OCI-LY7 (cell line): ENCODE measurements at regions not wholly inside any gene's neighbourhood (a gene's known extent, or its start where the extent isn't known, plus 50 kb on each side); places are given as distances from the start of the nearest gene placed in this dataset.
A peak's percentile ranks its signal among the peaks of the same experiment; 100 is the strongest.

Experiments used
- BruUV-seq: library from RNA; stranded (reverse); fragments of 400-500 nt; replicated peaks from 2 replicates; lab custom pipeline; 2021; lab: Mats Ljungman, UMichigan
- CTCF ChIA-PET: fragments of 300-600 bp; sonication (Branson Sonifier 250); formaldehyde crosslinking; loops from one replicate; lab custom pipeline; 2022; ENCODE audit warnings: antibody characterized with exemption; ENCODE audit not compliant: unreplicated experiment; lab: Charles Lee
- POLR2A ChIA-PET: fragments of 300-600 bp; sonication (Branson Sonifier 250); formaldehyde crosslinking; loops from one replicate; lab custom pipeline; 2022; ENCODE audit warnings: antibody characterized with exemption; lab: Charles Lee
- DNase-seq: peaks from one replicate; pipeline ENCODE4 v3.0.0-alpha.2; 2015; ENCODE audit warnings: low spot score
- H2AFZ ChIP-seq: fragments of 200-600 bp; sonication (generic), shearing (Covaris generic); 2 replicates; pipeline ENCODE4 v1.6.1; 2014; ENCODE audit warnings: mild to moderate bottlenecking, antibody characterized with exemption, low read length, moderate library complexity
- H3K27ac ChIP-seq: fragments of 200-600 bp; sonication (generic); 2 replicates; pipeline ENCODE4 v1.5.1; 2014; ENCODE audit warnings: mixed run types, low read depth, mild to moderate bottlenecking, moderate library complexity, low read length, inconsistent platforms; ENCODE audit not compliant: poor library complexity, severe bottlenecking
- H3K36me3 ChIP-seq: fragments of 200-600 bp; sonication (generic); 2 replicates; pipeline ENCODE4 v1.6.1; 2014; ENCODE audit warnings: mild to moderate bottlenecking, antibody characterized with exemption, low read length, moderate library complexity, mixed read lengths; ENCODE audit not compliant: insufficient read depth
- H3K4me1 ChIP-seq: fragments of 200-600 bp; sonication (generic); 2 replicates; pipeline ENCODE4 v1.5.1; 2014; ENCODE audit warnings: mild to moderate bottlenecking, low read length; ENCODE audit not compliant: insufficient read depth, poor library complexity, severe bottlenecking
- H3K4me2 ChIP-seq: fragments of 200-600 bp; sonication (generic); 2 replicates; pipeline ENCODE4 v1.6.1; 2014; ENCODE audit warnings: mild to moderate bottlenecking, low read length
- H3K4me3 ChIP-seq: fragments of 200-600 bp; sonication (generic); 2 replicates; pipeline ENCODE4 v1.5.1; 2014; ENCODE audit warnings: mild to moderate bottlenecking, low read depth, low read length; ENCODE audit not compliant: poor library complexity, severe bottlenecking
- H3K79me2 ChIP-seq: fragments of 200-600 bp; sonication (generic); 2 replicates; pipeline ENCODE4 v1.6.1; 2016; ENCODE audit warnings: low read depth, mild to moderate bottlenecking, low read length, moderate library complexity, mixed read lengths; ENCODE audit not compliant: insufficient read depth
- H3K9me2 ChIP-seq: fragments of 200-600 bp; sonication (generic); 2 replicates; pipeline ENCODE4 v1.6.1; 2016; ENCODE audit warnings: mild to moderate bottlenecking, low read length, mixed read lengths; ENCODE audit not compliant: insufficient read depth
- H3K9me3 ChIP-seq: fragments of 200-600 bp; sonication (generic); 2 replicates; pipeline ENCODE4 v1.6.1; 2014; ENCODE audit warnings: mild to moderate bottlenecking, mixed run types, low read length, mixed read lengths
- H4K20me1 ChIP-seq: fragments of 200-600 bp; sonication (generic); 2 replicates; pipeline ENCODE4 v1.6.1; 2014; ENCODE audit warnings: mild to moderate bottlenecking, antibody characterized with exemption, low read length, moderate library complexity, mixed read lengths; ENCODE audit not compliant: insufficient read depth
- CTCF ChIP-seq: fragments of 200-600 bp; sonication (generic); conservative IDR thresholded peaks from 2 replicates; pipeline ENCODE4 v1.5.1; 2014; ENCODE audit warnings: mild to moderate bottlenecking, antibody characterized with exemption, low read length, moderate library complexity, mixed read lengths
- EZH2phosphoT487 ChIP-seq: fragments of 200-600 bp; sonication (generic); IDR thresholded peaks from 2 replicates; pipeline ENCODE4 v1.6.1; 2018; ENCODE audit warnings: low read depth, borderline replicate concordance, mild to moderate bottlenecking, mixed run types, antibody characterized with exemption, low read length, moderate library complexity, mixed read lengths
- intact Hi-C: fragments of 100-400 bp; cut with micrococcal nuclease; formaldehyde crosslinking; loops from one replicate; pipeline ENCODE4 v1.10.0; 2022; ENCODE audit not compliant: unreplicated experiment

GRCh38 chr7:41882745-41883420 lies 180.0 kb upstream of the INHBA start:
- Histone ChIP-seq H3K27ac (no peak overlapping the region), H3K36me3 (no peaks in the 10 kb centered on the region), H3K9me3 (peaks cover 5% of the 10 kb centered on the region; the same call in 1 of the 2 replicates), H3K9me2 (no peaks in the 10 kb centered on the region), H3K4me3 (no peak overlapping the region), H3K4me1 (peaks cover 16% of the 10 kb centered on the region), H2AFZ (no peak overlapping the region), H3K79me2 (no peaks in the 10 kb centered on the region), H4K20me1 (no peaks in the 10 kb centered on the region), H3K4me2 (no peak overlapping the region)
- no TSS peak for BruUV-seq
- CTCF ChIA-PET, result no interaction called here
- no peak for DNase-seq
- intact Hi-C loops, result no loop called here
- no peak for TF ChIP-seq CTCF
- POLR2A ChIA-PET, result no interaction called here

- no peak for DNase-seq
- POLR2A ChIA-PET, result no interaction called here
- H3K4me1 ChIP-seq, result peaks cover 16% of the 10 kb centered on the region
- CTCF ChIA-PET, result no interaction called here
- H3K79me2 ChIP-seq, result no peaks in the 10 kb centered on the region
- H2AFZ ChIP-seq, result no peak overlapping the region
- peak overlapping the region; percentile 40 for H3K4me2 ChIP-seq
- peaks cover 5% of the 10 kb centered on the region; the same call in 1 of the 2 replicates for H3K9me3 ChIP-seq
- no peak for TF ChIP-seq CTCF
- no peak for TF ChIP-seq EZH2phosphoT487
- intact Hi-C loops, result no loop called here
- no peaks in the 10 kb centered on the region for H3K9me2 ChIP-seq
- no TSS peak for BruUV-seq
- peak overlapping the region; percentile 7 for H3K4me3 ChIP-seq
- no peak overlapping the region for H3K27ac ChIP-seq
- H4K20me1 ChIP-seq, result no peaks in the 10 kb centered on the region
- no peaks in the 10 kb centered on the region for H3K36me3 ChIP-seq
These were observed 179.4 kb upstream of the INHBA start for GRCh38 chr7:41882256-41882655.

- peak overlapping the region; percentile 19; the same call in 1 of the 2 replicates for H2AFZ ChIP-seq
- BruUV-seq, result no TSS peak
- H3K9me2 ChIP-seq, result no peaks in the 10 kb centered on the region
- no peak for TF ChIP-seq EZH2phosphoT487
- no peak for TF ChIP-seq CTCF
- H3K36me3 ChIP-seq, result no peaks in the 10 kb centered on the region
- CTCF ChIA-PET, result no interaction called here
- H3K9me3 ChIP-seq, result peaks cover 5% of the 10 kb centered on the region; the same call in 1 of the 2 replicates
- no peaks in the 10 kb centered on the region for H4K20me1 ChIP-seq
- H3K4me1 ChIP-seq, result peaks cover 16% of the 10 kb centered on the region
- peak; percentile 70 for DNase-seq
- peak overlapping the region; percentile 40 for H3K4me2 ChIP-seq
- POLR2A ChIA-PET, result interaction anchor here (0.7 kb wide), 1 partner anchor 127 kb away, joined by 3 read pairs; no protein-coding TSS in a partner anchor
- H3K4me3 ChIP-seq, result peak overlapping the region; percentile 7
- peak overlapping the region; percentile 11 for H3K27ac ChIP-seq
- H3K79me2 ChIP-seq, result no peaks in the 10 kb centered on the region
- intact Hi-C loops, result no loop called here
These were observed 178.6 kb upstream of the INHBA start for GRCh38 chr7:41881331-41882130.
